ENCODE measurements at regions not wholly inside any gene's neighbourhood (a gene's known extent, or its start where the extent isn't known, plus 50 kb on each side); places are given as distances from the start of the nearest gene placed in this dataset.

- no peak for DNase-seq
Measured at GRCh38 chr10:24150853-24151252, 58.1 kb upstream of the KIAA1217 start.

DNA sequence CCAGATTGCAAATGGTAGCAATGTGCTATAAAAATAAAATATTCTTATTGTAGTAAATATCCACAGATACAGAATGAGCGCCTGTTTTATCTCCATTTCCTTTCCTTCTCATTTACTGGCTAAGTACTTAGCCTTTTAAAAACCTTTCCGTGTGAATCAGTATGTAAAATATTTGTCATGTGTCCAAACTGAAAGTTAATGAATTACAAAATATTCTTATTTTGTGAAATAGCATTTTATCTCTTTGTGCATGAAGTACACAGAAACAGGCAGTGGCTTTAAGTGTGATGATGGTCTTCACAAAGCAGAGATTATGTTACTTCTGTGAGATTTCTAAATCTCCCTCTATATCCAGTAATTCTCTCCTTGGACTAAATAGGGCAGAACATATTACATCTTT is 56.7 kb upstream of the KIAA1217 start:
- no peak for DNase-seq

DNA sequence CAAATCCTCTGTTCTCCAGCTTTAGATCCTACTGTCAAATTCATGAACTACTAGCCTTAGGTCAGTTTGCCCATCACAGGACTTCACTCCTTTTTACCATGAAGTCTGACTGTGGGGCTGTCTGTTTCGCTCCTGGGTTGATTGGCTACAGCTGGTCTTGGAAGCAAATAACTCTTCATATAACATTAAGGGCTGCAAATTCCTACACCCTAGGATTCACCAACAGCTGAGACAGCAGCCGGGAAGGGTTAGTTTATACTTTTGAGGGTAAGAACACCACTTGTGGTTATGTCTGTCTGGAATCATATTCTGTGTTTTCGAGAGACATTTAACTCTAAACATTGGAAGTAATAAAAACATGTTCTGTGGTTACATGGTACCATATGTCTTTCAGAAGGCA is 55.9 kb upstream of the KIAA1217 start:
- DNase-seq: no peak

DNA sequence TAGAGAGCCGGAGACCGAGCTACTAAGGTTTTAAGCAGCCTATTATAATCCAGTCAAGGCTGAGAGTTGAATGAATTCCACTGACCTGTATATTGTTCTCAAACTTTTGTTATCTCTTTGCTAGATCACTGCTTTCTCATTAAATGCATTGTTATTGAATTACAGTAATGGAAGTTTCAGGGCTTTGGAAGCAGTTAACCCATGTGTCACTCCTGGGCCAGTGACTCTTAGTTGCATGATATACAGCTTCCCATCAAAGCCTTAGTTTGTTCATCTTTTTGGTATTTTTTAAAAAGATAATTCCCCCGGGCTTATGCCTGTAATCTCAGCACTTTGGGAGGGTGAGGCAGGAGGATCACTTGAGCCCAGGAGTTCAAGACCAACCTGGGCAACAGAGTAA is 55.4 kb upstream of the KIAA1217 start:
- DNase-seq: no peak

DNA sequence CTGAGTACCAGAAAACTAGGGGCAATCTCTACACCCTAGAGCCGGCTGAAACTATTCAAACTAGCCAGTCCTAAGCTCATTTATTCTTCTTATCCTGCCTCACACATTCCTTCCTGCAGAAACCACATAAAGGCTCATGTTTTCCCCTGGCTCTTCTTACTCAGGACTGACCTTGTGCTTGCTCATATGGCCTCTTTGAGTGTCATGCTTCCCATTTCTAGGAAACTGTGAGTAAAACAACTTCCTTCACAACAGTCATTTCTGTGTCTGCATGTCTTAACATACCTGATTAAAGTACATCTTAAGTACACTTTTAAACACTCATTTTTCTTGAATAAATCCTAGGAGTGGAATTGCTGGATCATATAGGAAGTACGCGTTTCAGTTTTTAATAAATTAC is 52.3 kb upstream of the KIAA1217 start:
- no peak for DNase-seq

DNA sequence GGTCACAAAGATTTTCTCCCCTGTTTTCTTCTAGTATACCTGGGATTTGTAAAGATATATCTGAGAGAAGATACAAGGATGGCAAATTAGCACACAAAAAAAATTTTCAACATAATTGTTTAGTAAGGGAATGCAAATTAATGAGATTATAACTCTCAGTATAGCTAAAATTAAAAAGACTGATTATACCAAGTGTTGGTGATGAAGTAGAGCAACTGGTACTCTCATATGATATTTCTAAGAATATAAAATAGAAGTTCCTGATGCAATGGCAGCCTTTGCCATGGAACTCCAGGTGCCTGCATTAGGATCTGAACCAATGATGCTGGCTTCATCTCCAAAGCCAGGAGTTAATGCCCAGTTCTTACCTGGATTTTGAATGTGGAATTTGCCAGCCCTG is 51.4 kb upstream of the KIAA1217 start:
- DNase-seq: no peak

All from DMS79 (cell line).